Prostate gland (tissue), 2 donors: ENCODE measurements at regions not wholly inside any gene's neighbourhood (a gene's known extent, or its start where the extent isn't known, plus 50 kb on each side); places are given as distances from the start of the nearest gene placed in this dataset.

Experiments used
- DNase-seq: peaks from one replicate; pipeline ENCODE4 v3.0.0-alpha.2; 2019; ENCODE audit warnings: low spot score
- H3K27ac ChIP-seq, 2 donors: fragments of 200-600 bp; sonication (generic); 2 replicates each; pipeline ENCODE4 v1.5.1; 2017 to 2019
- H3K27me3 ChIP-seq: fragments of 200-600 bp; sonication (generic); replicated peaks from 2 replicates; pipeline ENCODE4 v1.5.1; 2019; ENCODE audit not compliant: insufficient read depth
- H3K36me3 ChIP-seq, 2 donors: fragments of 200-600 bp; sonication (generic); 1 replicate in 1 of 2; 2 replicates in 1 of 2; pipeline versions ENCODE4 v1.5.1 to v1.8.1; 2017 to 2019
- H3K4me1 ChIP-seq: fragments of 200-600 bp; sonication (generic); replicated peaks from 2 replicates; pipeline ENCODE4 v1.5.1; 2019
- H3K4me3 ChIP-seq, 2 donors: fragments of 200-600 bp; sonication (generic); 2 replicates each; pipeline ENCODE4 v1.5.1; 2017 to 2019
- H3K9me3 ChIP-seq: fragments of 200-600 bp; sonication (generic); 2 replicates; pipeline ENCODE4 v1.5.1; 2017
- CTCF ChIP-seq, 4 experiments: fragments of 200-600 bp in 2 of 4; fragments of 450-650 bp in 2 of 4; sonication (generic) in 2 of 4; IDR thresholded peaks; 1 replicate in 3 of 4; 2 replicates in 1 of 4; pipeline ENCODE4 v1.5.1; 2016 to 2019; ENCODE audit warnings: antibody characterized with exemption in 4 of 4, mild to moderate bottlenecking in 2 of 4, moderate library complexity in 2 of 4
- POLR2A ChIP-seq: fragments of 450-650 bp; IDR thresholded peaks from one replicate; pipeline ENCODE4 v1.6.1; 2016; ENCODE audit warnings: antibody characterized with exemption, mild to moderate bottlenecking
- POLR2AphosphoS5 ChIP-seq: sonication (generic); formaldehyde crosslinking; IDR thresholded peaks from one replicate; pipeline ENCODE4 v1.6.1; 2017; ENCODE audit warnings: antibody characterized with exemption
- WGBS: methylation state at CpG from one replicate; pipeline ENCODE4 v1.1.5; 2018; 5-methylcytosine and 5-hydroxymethylcytosine counted together
- intact Hi-C: fragments of 100-400 bp; cut with DNase I; formaldehyde crosslinking; loops from one replicate; pipeline ENCODE4 v1.14.2; 2022

DNA sequence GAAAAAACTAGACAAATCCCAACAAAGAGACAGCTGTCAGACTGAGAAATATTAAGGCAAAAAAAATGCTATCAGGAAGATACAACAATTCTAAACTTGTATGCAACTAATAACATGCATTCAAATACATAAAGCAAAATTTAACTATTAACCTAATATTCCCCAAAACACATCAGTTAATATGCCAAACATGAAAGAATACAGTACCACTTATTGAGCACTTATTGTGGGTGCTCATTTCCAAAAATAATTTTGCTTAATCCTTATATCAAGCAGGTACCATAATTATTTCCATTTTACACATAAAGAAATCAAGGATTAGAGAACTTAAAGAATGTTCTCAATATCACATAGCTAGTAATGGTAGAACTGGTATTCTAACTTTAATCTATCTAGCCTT lies 67.7 kb upstream of the HMGXB4 start:
- no peaks in the 10 kb centered on the region for H3K36me3 ChIP-seq
- no peak overlapping the region for H3K27ac ChIP-seq
- DNase-seq = no peak
- no peaks in the 10 kb centered on the region for H3K27me3 ChIP-seq
- TF ChIP-seq POLR2A (no peak), CTCF (IDR thresholded peaks at IDR 0.05) (no peak), POLR2AphosphoS5 (no peak)
- no peak overlapping the region for H3K4me3 ChIP-seq
- no peaks in the 10 kb centered on the region for H3K9me3 ChIP-seq
- intact Hi-C loops = no loop called here
- peaks cover 9% of the 10 kb centered on the region for H3K4me1 ChIP-seq

DNA sequence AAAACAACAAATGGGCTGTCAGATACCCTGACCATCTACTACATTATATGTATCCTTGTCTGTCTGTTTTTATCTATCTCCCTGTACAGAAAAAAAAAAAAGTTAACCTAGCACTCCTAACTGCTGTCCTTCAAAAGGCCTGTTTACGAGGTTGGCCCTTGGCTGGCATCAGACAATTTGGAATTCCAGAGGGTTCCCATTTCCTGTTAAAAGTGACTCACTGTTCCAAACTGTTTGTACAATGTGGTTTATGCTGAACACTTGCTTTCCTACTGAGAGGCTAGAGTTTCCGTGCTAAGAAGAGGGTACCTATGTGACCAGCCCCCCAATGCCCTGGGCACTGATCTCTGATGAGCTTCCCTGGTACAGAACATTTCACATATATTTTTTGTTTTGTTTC lies 65.9 kb upstream of the HMGXB4 start:
- Histone ChIP-seq H3K4me3 (no peak overlapping the region), H3K9me3 (no peaks in the 10 kb centered on the region), H3K27me3 (no peaks in the 10 kb centered on the region), H3K27ac (peak overlapping the region; percentile 55 to 56), H3K36me3 (no peaks in the 10 kb centered on the region), H3K4me1 (peaks cover 9% of the 10 kb centered on the region)
- WGBS = 15% methylated on average over 2 of the region's 2 CpGs
- TF ChIP-seq CTCF (IDR thresholded peaks at IDR 0.05) (no peak), POLR2A (no peak), POLR2AphosphoS5 (peak; percentile 94)
- peak; percentile 86 for DNase-seq
- intact Hi-C loops = no loop called here

DNA sequence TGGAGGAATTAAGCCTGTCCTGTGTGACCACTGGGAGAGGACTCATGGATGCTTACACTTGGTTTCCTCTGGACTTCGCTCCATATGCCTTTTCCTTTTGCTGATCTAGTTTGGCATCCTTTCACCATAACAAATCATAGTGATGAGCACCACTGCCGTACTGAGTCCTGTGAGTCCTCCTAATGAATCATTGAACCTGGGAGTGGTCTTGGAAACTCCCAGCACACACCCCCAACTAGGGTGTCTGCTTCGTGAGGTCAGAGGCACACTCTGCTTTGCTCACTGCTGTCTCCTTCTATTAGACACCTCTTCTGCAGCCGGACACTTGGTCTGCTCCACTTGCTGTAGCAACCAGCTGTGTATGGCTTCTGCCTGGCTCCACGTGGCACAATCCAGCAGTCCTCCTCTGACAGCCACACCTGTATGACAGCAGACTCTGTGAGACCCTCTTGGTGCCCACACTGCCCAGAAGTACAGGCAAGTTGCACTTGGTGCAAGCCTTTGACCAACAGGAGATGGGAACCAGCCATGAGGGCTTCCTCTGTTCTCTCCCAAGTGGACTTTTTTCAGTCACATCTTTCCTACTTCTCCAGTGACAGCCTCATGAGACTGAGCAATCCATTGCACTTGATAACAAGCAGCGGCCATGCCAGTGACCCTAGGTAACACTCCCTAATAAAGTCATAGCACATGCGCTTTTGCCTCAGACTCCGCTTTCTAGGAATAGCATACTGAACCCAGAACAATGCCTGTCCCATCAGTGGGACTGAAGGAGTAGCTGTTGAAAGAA lies 65.0 kb upstream of the HMGXB4 start:
- 78% methylated on average over 8 of the region's 8 CpGs for WGBS
- H3K9me3 ChIP-seq = no peaks in the 10 kb centered on the region
- H3K36me3 ChIP-seq = no peaks in the 10 kb centered on the region
- H3K27ac ChIP-seq = peak overlapping the region; percentile 55 to 56
- TF ChIP-seq POLR2A (no peak), CTCF (IDR thresholded peaks at IDR 0.05) (no peak), POLR2AphosphoS5 (no peak)
- H3K27me3 ChIP-seq = no peaks in the 10 kb centered on the region
- intact Hi-C loops = no loop called here
- no peak overlapping the region for H3K4me3 ChIP-seq
- no peak for DNase-seq
- peaks cover 9% of the 10 kb centered on the region for H3K4me1 ChIP-seq

DNA sequence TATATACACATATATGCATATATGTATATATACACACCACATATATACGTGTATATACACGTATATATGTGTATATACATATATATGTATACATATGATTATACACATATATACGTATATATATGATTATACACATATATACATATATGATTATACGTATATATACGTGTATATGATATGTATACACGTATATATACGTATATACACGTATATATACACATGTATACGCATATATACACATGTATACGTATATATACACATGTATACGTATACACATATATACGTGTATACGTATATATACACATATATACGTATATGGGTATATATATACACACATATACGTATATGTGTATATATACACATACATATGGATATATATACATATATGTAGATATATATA lies 62.1 kb upstream of the HMGXB4 start:
- Histone ChIP-seq H3K27me3 (no peaks in the 10 kb centered on the region), H3K36me3 (no peaks in the 10 kb centered on the region), H3K9me3 (no peaks in the 10 kb centered on the region), H3K4me1 (peaks cover 9% of the 10 kb centered on the region), H3K4me3 (no peak overlapping the region), H3K27ac (no peak overlapping the region)
- intact Hi-C loops = no loop called here
- TF ChIP-seq POLR2A (no peak), CTCF (IDR thresholded peaks at IDR 0.05) (no peak), POLR2AphosphoS5 (no peak)
- DNase-seq = no peak
- 90% methylated on average over 15 of the region's 15 CpGs for WGBS

DNA sequence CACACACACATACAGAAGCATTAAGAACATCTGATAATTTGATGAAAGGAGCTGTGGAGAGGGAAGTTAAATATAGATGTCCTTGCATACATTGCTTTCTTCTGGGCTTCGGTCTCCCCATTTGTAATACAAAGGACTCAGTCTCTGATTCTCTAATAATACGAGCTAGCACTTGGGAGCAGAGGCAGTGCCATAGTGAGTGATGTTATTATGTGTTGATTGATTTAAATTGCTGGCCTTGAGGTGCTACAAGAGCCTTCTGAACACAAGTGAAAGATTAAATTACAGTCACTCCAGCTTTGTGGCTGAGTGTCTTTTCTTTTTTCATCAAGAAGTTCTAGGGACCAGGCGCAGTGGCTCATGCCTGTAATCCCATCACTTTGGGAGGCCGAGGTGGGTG lies 61.5 kb upstream of the HMGXB4 start:
- no peaks in the 10 kb centered on the region for H3K9me3 ChIP-seq
- TF ChIP-seq CTCF (IDR thresholded peaks at IDR 0.05) (no peak), POLR2AphosphoS5 (no peak), POLR2A (no peak)
- intact Hi-C loops = no loop called here
- WGBS = 74% methylated on average over 4 of the region's 4 CpGs
- H3K27me3 ChIP-seq = no peaks in the 10 kb centered on the region
- H3K4me3 ChIP-seq = no peak overlapping the region
- no peaks in the 10 kb centered on the region for H3K36me3 ChIP-seq
- no peak overlapping the region for H3K27ac ChIP-seq
- H3K4me1 ChIP-seq = peaks cover 8% of the 10 kb centered on the region
- DNase-seq = no peak
